ENCODE measurements at regions not wholly inside any gene's neighbourhood (a gene's known extent, or its start where the extent isn't known, plus 50 kb on each side); places are given as distances from the start of the nearest gene placed in this dataset.
"Not testable (repeated sequence)": the region's sequence is repeated elsewhere in the genome, so short reads cannot be mapped to it uniquely, and the experiment has no call there.

- DNase-seq, result no peak
These were observed 59.4 kb downstream of the EBLN1 start for GRCh38 chr10:22158426-22158825.

GRCh38 chr10:22156750-22157149 lies 61.1 kb downstream of the EBLN1 start:
- no peak for DNase-seq

- DNase-seq, result no peak
These were observed 65.4 kb downstream of the EBLN1 start for GRCh38 chr10:22152403-22152802.

- DNase-seq, result no peak
These were observed 67.0 kb downstream of the EBLN1 start for GRCh38 chr10:22150842-22151241.

GRCh38 chr10:22148961-22149360 lies 68.9 kb downstream of the EBLN1 start:
- no peak for DNase-seq

GRCh38 chr10:22145873-22146272 lies 71.9 kb downstream of the EBLN1 start:
- DNase-seq, result not testable (repeated sequence)

GRCh38 chr10:22137542-22137941 lies 80.3 kb downstream of the EBLN1 start:
- no peak for DNase-seq

- DNase-seq, result no peak
These were observed 82.2 kb downstream of the EBLN1 start for GRCh38 chr10:22135591-22135990.

- no peak for DNase-seq
These were observed 83.8 kb downstream of the EBLN1 start for GRCh38 chr10:22133749-22134624.

- not testable (repeated sequence) for DNase-seq
These were observed 87.0 kb downstream of the EBLN1 start for GRCh38 chr10:22130824-22131223.

GRCh38 chr10:22129612-22130011 lies 88.2 kb downstream of the EBLN1 start:
- not testable (repeated sequence) for DNase-seq

GRCh38 chr10:22121181-22121580 lies 96.6 kb downstream of the EBLN1 start:
- not testable (repeated sequence) for DNase-seq

- not testable (repeated sequence) for DNase-seq
These were observed 97.7 kb downstream of the EBLN1 start for GRCh38 chr10:22120072-22120471.

GRCh38 chr10:22119575-22119974 lies 98.2 kb downstream of the EBLN1 start:
- DNase-seq, result not testable (repeated sequence)

GRCh38 chr10:22111705-22112104 lies 106.1 kb downstream of the EBLN1 start:
- DNase-seq, result no peak

- DNase-seq, result no peak
These were observed 106.6 kb downstream of the EBLN1 start for GRCh38 chr10:22111260-22111659.

GRCh38 chr10:22110761-22111160 lies 107.1 kb downstream of the EBLN1 start:
- no peak for DNase-seq

- DNase-seq, result no peak
These were observed 101.7 kb upstream of the DNAJC1 start for GRCh38 chr10:22105270-22105669.

GRCh38 chr10:22103701-22104470 lies 100.4 kb upstream of the DNAJC1 start:
- DNase-seq, result peak in 1 of 5 experiments; percentile 19

GRCh38 chr10:22097696-22098095 lies 94.2 kb upstream of the DNAJC1 start:
- no peak for DNase-seq

GRCh38 chr10:22091260-22091659 lies 87.7 kb upstream of the DNAJC1 start:
- DNase-seq, result not testable (repeated sequence)

GRCh38 chr10:22087402-22087738 lies 83.8 kb upstream of the DNAJC1 start:
- DNase-seq, result no peak

GRCh38 chr10:22086730-22087401 lies 83.3 kb upstream of the DNAJC1 start:
- no peak for DNase-seq

Data from T-helper 2 cell (primary cell).